ENCODE measurements at regions not wholly inside any gene's neighbourhood (a gene's known extent, or its start where the extent isn't known, plus 50 kb on each side); places are given as distances from the start of the nearest gene placed in this dataset.

GRCh38 chr4:119750771-119751170 lies 122.2 kb upstream of the PDE5A start:
- DNase-seq (ENCODE audit: low read depth) = no peak
- Histone ChIP-seq H3K36me3 (ENCODE audit: control insufficient read depth, insufficient read depth, low read length) (no peaks in the 10 kb centered on the region), H3K4me3 (ENCODE audit: low read depth, low read length) (no peak overlapping the region), H3K27me3 (ENCODE audit: control insufficient read depth, insufficient read depth, low read length) (no peaks in the 10 kb centered on the region)
- no peak for TF ChIP-seq CTCF (IDR thresholded peaks at IDR 0.05; ENCODE audit: insufficient read depth, low read length, poor library complexity, severe bottlenecking)

GRCh38 chr4:119750048-119750447 lies 121.4 kb upstream of the PDE5A start:
- no peak for DNase-seq (ENCODE audit: low read depth)
- no peak for TF ChIP-seq CTCF (IDR thresholded peaks at IDR 0.05; ENCODE audit: insufficient read depth, low read length, poor library complexity, severe bottlenecking)
- Histone ChIP-seq H3K4me3 (ENCODE audit: low read depth, low read length) (no peak overlapping the region), H3K27me3 (ENCODE audit: control insufficient read depth, insufficient read depth, low read length) (no peaks in the 10 kb centered on the region), H3K36me3 (ENCODE audit: control insufficient read depth, insufficient read depth, low read length) (no peaks in the 10 kb centered on the region)

GRCh38 chr4:119748853-119749252 lies 120.2 kb upstream of the PDE5A start:
- no peak for TF ChIP-seq CTCF (IDR thresholded peaks at IDR 0.05; ENCODE audit: insufficient read depth, low read length, poor library complexity, severe bottlenecking)
- Histone ChIP-seq H3K4me3 (ENCODE audit: low read depth, low read length) (no peak overlapping the region), H3K27me3 (ENCODE audit: control insufficient read depth, insufficient read depth, low read length) (no peaks in the 10 kb centered on the region), H3K36me3 (ENCODE audit: control insufficient read depth, insufficient read depth, low read length) (no peaks in the 10 kb centered on the region)
- no peak for DNase-seq (ENCODE audit: low read depth)

GRCh38 chr4:119746951-119747350 lies 118.3 kb upstream of the PDE5A start:
- H3K4me3 ChIP-seq (ENCODE audit: low read depth, low read length) = no peak overlapping the region

GRCh38 chr4:119745351-119745750 lies 116.7 kb upstream of the PDE5A start:
- no peak for TF ChIP-seq CTCF (IDR thresholded peaks at IDR 0.05; ENCODE audit: insufficient read depth, low read length, poor library complexity, severe bottlenecking)
- Histone ChIP-seq H3K36me3 (ENCODE audit: control insufficient read depth, insufficient read depth, low read length) (no peaks in the 10 kb centered on the region), H3K27me3 (ENCODE audit: control insufficient read depth, insufficient read depth, low read length) (no peaks in the 10 kb centered on the region), H3K4me3 (ENCODE audit: low read depth, low read length) (no peak overlapping the region)
- no peak for DNase-seq (ENCODE audit: low read depth)

More at GRCh38 chr4:119746951-119747350, 118.3 kb upstream of the PDE5A start:
- no peak for DNase-seq (ENCODE audit: low read depth)
- no peaks in the 10 kb centered on the region for H3K36me3 ChIP-seq (ENCODE audit: control insufficient read depth, insufficient read depth, low read length)
- TF ChIP-seq CTCF (IDR thresholded peaks at IDR 0.05; ENCODE audit: insufficient read depth, low read length, poor library complexity, severe bottlenecking) = no peak
- H3K27me3 ChIP-seq (ENCODE audit: control insufficient read depth, insufficient read depth, low read length) = no peaks in the 10 kb centered on the region

GRCh38 chr4:119744580-119744979 lies 116.0 kb upstream of the PDE5A start:
- DNase-seq (ENCODE audit: low read depth) = no peak
- no peak for TF ChIP-seq CTCF (IDR thresholded peaks at IDR 0.05; ENCODE audit: insufficient read depth, low read length, poor library complexity, severe bottlenecking)

More at GRCh38 chr4:119744580-119744979, 116.0 kb upstream of the PDE5A start:
- Histone ChIP-seq H3K36me3 (ENCODE audit: control insufficient read depth, insufficient read depth, low read length) (no peaks in the 10 kb centered on the region), H3K27me3 (ENCODE audit: control insufficient read depth, insufficient read depth, low read length) (no peaks in the 10 kb centered on the region), H3K4me3 (ENCODE audit: low read depth, low read length) (no peak overlapping the region)
